Lower leg skin (tissue), 4 donors: ENCODE measurements at regions not wholly inside any gene's neighbourhood (a gene's known extent, or its start where the extent isn't known, plus 50 kb on each side); places are given as distances from the start of the nearest gene placed in this dataset.

Source experiments
- DNase-seq, 2 donors: peaks; one replicate each; pipeline ENCODE4 v3.0.0-alpha.2; 2019; ENCODE audit warnings: low spot score in 2 of 2
- H3K4me3 ChIP-seq: fragments of 200-600 bp; sonication (generic); 2 replicates; pipeline ENCODE4 v1.5.1; 2017; ENCODE audit warnings: mild to moderate bottlenecking, low read depth; ENCODE audit not compliant: poor library complexity, severe bottlenecking
- CTCF ChIP-seq, 3 donors: fragments of 450-650 bp; IDR thresholded peaks; one replicate each; pipeline ENCODE4 v1.5.1; 2016; ENCODE audit warnings: antibody characterized with exemption in 3 of 3, mild to moderate bottlenecking in 3 of 3, moderate library complexity in 2 of 3
- POLR2A ChIP-seq, 2 donors: fragments of 450-650 bp; IDR thresholded peaks; one replicate each; pipeline ENCODE4 v1.6.1; 2016 to 2017; ENCODE audit warnings: antibody characterized with exemption in 2 of 2, mild to moderate bottlenecking in 1 of 2, moderate library complexity in 1 of 2
- WGBS, 2 donors: methylation state at CpG; one replicate each; pipeline ENCODE4 v1.1.5; 2018; 5-methylcytosine and 5-hydroxymethylcytosine counted together
- intact Hi-C: fragments of 100-400 bp; cut with DNase I; formaldehyde crosslinking; loops from one replicate; pipeline ENCODE4 v1.15.0; 2023; ENCODE audit warnings: low total_unique reads

GRCh38 chr7:136039577-136040345 is 62.6 kb upstream of the MTPN start:
- TF ChIP-seq POLR2A (IDR thresholded peaks at IDR 0.05) (no peak), CTCF (IDR thresholded peaks at IDR 0.05) (no peak)

GRCh38 chr7:136036336-136036735 is 59.2 kb upstream of the MTPN start:
- no peak for DNase-seq
- 42 to 50% methylated on average over 3 of the region's 3 CpGs for WGBS, 2 donors
- H3K4me3 ChIP-seq: no peak overlapping the region
- no peak for TF ChIP-seq CTCF (IDR thresholded peaks at IDR 0.05)
- TF ChIP-seq POLR2A (IDR thresholded peaks at IDR 0.05): no peak
- intact Hi-C loops: no loop called here

More at GRCh38 chr7:136039577-136040345, 62.6 kb upstream of the MTPN start:
- DNase-seq: no peak
- 68 to 82% methylated on average over 5 of the region's 5 CpGs for WGBS, 2 donors
- intact Hi-C loops: no loop called here
- H3K4me3 ChIP-seq: no peak overlapping the region

- intact Hi-C loops: no loop called here
- H3K4me3 ChIP-seq: no peak overlapping the region
- WGBS, 2 donors: 51 to 74% methylated on average over 3 of the region's 3 CpGs
- no peak for DNase-seq
- TF ChIP-seq POLR2A (IDR thresholded peaks at IDR 0.05) (no peak), CTCF (IDR thresholded peaks at IDR 0.05) (no peak)
These were observed 57.0 kb upstream of the MTPN start for GRCh38 chr7:136034132-136034531.

GRCh38 chr7:136033413-136034031 is 56.4 kb upstream of the MTPN start:
- H3K4me3 ChIP-seq: no peak overlapping the region
- 45 to 56% methylated on average over 6 of the region's 6 CpGs for WGBS, 2 donors
- TF ChIP-seq POLR2A (IDR thresholded peaks at IDR 0.05) (no peak), CTCF (IDR thresholded peaks at IDR 0.05) (no peak)
- intact Hi-C loops: no loop called here
- no peak for DNase-seq

GRCh38 chr7:136030867-136031318 is 53.7 kb upstream of the MTPN start:
- TF ChIP-seq CTCF (IDR thresholded peaks at IDR 0.05) (no peak), POLR2A (IDR thresholded peaks at IDR 0.05) (no peak)
- WGBS, 2 donors: 60 to 71% methylated on average over 4 of the region's 4 CpGs
- intact Hi-C loops: no loop called here
- H3K4me3 ChIP-seq: no peak overlapping the region
- no peak for DNase-seq
